Stimulated activated CD4-positive, alpha-beta T cell treated with anti-CD3 and anti-CD28 coated beads, Interleukin-12 subunit alpha, Interleukin-12 subunit beta, amount 100 ng/mL, for 48 hours (primary cell): ENCODE measurements at regions not wholly inside any gene's neighbourhood (a gene's known extent, or its start where the extent isn't known, plus 50 kb on each side); places are given as distances from the start of the nearest gene placed in this dataset.
"Not testable (repeated sequence)": the region's sequence is repeated elsewhere in the genome, so short reads cannot be mapped to it uniquely, and the experiment has no call there.

Experiments
- DNase-seq, 3 donors: peaks; one replicate each; pipeline ENCODE4 v3.0.0-alpha.2; 2020; ENCODE audit warnings: low read depth in 2 of 3, low spot score in 1 of 3

DNA sequence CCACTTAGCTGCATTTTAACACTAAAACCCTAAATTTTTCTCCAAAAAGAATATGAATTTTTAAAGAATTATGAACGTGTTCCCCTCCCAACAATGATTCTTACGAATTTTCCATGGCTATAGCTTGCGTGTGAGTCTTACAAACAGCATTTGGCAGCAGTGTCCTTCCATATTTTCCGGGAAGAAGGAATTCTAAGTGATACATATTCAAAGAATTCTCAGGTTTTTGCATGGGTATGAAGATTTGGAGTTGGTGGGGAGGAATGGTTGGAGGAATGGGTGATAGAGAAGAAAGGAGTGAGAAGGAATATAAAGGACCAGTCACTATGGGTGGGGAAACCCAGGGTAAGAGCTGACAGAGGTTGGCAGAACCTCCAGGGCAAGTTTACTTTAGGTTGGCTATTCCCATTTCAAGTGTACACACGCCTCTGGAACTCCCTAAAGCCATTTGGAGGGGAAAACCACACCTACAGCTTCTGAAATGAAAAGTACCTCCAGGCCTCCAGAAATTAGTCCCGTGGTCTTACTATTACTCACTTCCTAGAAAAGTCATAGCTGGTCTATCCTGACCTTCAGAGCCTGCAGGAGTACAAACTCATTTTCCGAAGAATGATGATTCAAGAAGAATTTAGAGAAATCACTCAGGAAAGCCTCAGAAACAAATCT, 420.8 kb upstream of the DIPK2B start:
- DNase-seq, result peak in 2 of 3 donors; percentile 6 to 16

DNA sequence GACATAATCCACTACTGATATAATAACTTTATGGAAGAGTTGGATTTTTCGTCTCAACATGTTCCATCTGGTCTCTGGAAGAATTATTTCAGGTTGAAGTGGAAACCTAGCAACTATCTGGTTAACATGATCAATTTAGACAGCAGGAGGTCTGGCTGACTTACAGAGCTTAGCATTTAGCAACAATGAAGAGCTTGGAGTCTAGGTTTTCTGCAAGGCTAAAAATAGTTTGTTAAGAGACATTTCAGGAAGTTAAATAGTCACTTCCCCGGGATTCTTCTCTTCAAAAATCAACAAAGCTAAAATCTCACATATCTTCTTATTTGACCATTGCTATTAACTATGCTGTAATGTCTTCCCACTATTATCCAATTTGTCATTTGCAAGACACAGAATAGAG, 418.6 kb upstream of the DIPK2B start:
- DNase-seq, result no peak

DNA sequence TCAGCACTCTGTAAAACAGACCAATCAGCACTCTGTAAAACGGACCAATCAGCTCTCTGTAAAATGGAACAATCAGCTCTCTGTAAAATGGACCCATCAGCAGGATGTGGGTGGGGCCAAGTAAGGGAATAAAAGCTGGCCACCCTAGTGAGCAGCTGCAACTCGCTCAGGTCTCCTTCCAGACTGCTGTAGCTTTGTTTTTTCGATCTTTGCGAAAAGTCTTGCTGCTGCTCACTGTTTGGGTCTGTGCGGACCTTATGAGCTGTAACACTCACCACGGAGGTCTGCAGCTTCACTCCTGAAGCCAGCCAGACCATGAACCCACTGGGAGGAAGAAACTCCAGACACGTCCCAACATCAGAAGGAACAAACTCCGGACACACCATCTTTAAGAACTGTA, 414.9 kb upstream of the DIPK2B start:
- not testable (repeated sequence) for DNase-seq

GRCh38 chrX:45614853-45615252, 414.2 kb upstream of the DIPK2B start:
- no peak for DNase-seq

GRCh38 chrX:45602151-45602550, 401.5 kb upstream of the DIPK2B start:
- no peak for DNase-seq

DNA sequence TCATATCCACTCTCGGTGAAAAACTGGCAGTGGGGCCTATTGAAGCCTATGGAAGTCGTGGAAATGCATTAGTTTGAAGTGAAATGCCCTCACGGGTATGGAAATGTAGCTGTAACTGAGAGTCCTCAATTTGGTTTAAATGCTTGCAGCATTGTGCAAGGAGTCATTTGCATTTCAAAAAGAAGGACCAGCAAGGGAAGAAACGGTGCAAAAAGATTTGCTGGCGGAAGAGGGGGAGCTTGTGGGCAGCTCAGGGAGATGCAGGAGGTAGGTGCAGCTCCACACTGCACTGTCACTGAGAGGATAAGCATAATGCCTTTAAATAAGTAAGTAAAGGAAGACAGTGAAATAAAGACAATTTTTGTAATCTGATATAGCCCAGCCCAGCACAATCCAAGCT, 400.4 kb upstream of the DIPK2B start:
- DNase-seq, result no peak

DNA sequence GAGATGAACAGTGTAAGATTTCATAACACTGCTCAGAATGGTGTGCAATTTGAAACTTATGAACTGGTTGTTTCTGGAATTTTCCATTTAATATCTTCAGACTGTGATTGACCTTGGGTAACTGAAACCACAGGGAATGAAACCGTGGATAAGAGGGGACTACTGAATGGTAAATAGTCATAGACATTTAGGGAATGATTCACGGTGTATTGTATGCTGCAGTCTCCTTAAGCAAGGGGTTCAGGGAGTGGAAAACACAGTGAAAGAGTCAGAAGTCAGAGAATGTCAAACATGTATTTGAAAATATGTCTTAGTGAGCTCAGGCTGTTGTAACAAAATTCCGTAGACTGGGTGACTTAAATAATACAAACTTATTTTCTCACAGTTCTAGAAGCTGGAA, 398.2 kb upstream of the DIPK2B start:
- DNase-seq, result no peak

- no peak for DNase-seq
Measured at GRCh38 chrX:45596188-45596808, 395.6 kb upstream of the DIPK2B start.

DNA sequence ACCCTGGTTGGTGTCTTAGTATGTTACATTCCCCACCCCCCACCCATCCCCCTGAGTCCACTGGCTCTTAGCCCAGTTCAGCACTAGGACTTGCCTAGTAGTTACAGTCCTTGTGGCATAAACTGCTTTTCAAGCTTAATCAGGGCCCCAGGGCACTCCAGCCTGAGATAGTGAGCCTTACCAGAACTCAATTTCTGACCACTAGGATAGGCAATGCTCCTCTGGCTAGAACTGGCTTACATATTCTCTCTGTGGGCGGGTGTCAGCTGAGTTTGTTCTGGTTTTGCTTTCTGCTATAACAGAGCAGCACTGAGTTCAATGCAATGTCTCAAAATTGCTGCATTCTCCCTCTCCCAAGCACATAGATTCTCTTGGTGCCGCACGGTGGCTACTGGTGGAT, 391.4 kb upstream of the DIPK2B start:
- no peak for DNase-seq

- no peak for DNase-seq
Measured at GRCh38 chrX:45591650-45592049, 391.0 kb upstream of the DIPK2B start.

GRCh38 chrX:45584717-45585116, 384.0 kb upstream of the DIPK2B start:
- DNase-seq, result no peak

DNA sequence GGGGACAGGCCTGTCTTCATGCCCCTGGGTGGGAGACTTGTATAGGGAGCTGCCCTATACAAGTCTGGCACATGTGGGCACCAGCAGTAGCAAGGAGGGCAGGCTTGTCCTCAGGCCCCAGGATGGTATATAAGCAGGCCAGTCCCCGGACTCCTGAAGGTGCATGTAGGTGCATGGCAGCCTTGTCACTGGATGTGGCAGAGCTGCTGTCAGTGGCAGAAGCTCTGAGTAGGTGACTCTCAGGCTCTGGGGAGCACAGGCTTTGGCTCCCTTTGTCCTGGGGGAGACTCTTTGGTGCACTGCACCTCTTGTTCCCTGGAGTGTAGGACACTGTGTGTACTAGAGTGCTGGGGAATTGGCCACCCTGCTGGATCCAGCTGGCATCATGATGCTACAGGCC, 376.7 kb upstream of the DIPK2B start:
- DNase-seq, result no peak

DNA sequence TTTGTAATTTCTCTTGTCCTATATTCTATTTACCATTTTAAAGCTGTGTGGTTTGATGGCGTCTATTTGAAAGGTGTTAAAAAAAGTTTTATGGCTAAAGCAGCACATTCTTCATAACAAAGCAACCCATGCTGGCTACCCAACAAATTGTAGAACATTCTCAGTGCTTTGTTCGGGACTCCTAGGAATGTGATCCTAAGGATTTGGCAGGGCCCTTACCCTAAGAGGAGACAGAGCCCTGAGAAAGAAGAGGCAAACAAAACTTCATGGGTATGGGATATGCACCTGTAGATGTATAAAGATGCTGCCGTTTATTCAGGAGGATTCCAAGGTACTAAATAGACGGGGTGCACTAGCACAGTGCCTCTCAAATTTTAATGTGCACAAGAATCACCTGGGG, 370.8 kb upstream of the DIPK2B start:
- DNase-seq, result no peak

GRCh38 chrX:45566456-45566855, 365.8 kb upstream of the DIPK2B start:
- DNase-seq, result no peak

DNA sequence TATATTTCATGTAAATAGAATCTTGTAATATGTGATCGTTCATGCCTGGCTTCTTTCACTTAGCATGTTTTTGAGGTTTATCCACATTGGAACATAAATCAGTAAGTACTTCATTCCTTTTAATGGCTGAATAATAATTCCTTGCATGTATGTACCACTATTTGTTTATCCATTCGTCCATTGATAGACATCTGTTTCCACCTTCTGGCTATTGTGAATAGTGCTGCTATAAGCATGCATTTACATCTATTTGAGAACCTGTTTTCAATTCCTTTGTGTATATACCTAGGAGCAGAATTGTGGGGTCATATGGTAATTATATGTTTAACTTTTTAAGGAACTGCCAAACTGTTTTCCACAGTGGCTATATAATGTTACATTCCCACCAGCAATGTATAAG, 356.7 kb upstream of the DIPK2B start:
- no peak for DNase-seq

DNA sequence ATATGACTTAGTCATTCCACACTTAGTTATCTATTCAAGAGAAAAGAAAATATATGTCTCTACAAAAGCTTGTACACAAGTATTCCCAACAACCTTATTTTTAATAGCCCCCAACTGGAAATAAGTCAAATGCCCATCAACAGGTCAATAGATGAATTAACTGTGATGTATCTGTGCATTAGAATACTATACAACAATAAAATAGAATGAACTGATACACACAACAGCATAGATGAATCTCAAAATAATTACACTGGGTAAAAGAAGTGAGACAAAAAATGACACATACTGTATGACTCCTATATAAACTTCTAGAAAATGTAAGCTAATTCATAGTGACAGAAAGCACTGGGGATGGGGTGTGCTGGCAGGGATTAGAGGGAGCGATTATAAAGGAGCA, 354.1 kb upstream of the DIPK2B start:
- no peak for DNase-seq

GRCh38 chrX:45553417-45553816, 352.7 kb upstream of the DIPK2B start:
- no peak for DNase-seq

- not testable (repeated sequence) for DNase-seq
Measured at GRCh38 chrX:45546697-45547096, 346.0 kb upstream of the DIPK2B start.

GRCh38 chrX:45540181-45540580, 339.5 kb upstream of the DIPK2B start:
- DNase-seq, result no peak

GRCh38 chrX:45537936-45538335, 337.3 kb upstream of the DIPK2B start:
- DNase-seq, result no peak

GRCh38 chrX:45527834-45528233, 327.2 kb upstream of the DIPK2B start:
- no peak for DNase-seq

- no peak for DNase-seq
Measured at GRCh38 chrX:45524805-45525204, 324.1 kb upstream of the DIPK2B start.

GRCh38 chrX:45524296-45524695, 323.6 kb upstream of the DIPK2B start:
- DNase-seq, result no peak
